MCF 10A (cell line): ENCODE measurements at regions not wholly inside any gene's neighbourhood (a gene's known extent, or its start where the extent isn't known, plus 50 kb on each side); places are given as distances from the start of the nearest gene placed in this dataset.
A peak's percentile ranks its signal among the peaks of the same experiment; 100 is the strongest.
"Not testable (repeated sequence)": the region's sequence is repeated elsewhere in the genome, so short reads cannot be mapped to it uniquely, and the experiment has no call there.

Experiments
- BruUV-seq: library from RNA; stranded (reverse); fragments of 400-500 nt; replicated peaks from 2 replicates; lab custom pipeline; 2021; lab: Mats Ljungman, UMichigan
- CTCF ChIA-PET: fragments of 300-600 bp; sonication (Branson Sonifier 250); formaldehyde crosslinking; extraction: SDS; loops from one replicate; lab custom pipeline; 2021; ENCODE audit warnings: antibody characterized with exemption, inconsistent platforms; lab: Yijun Ruan, JAX
- POLR2A ChIA-PET: fragments of 300-600, 350-650 bp; sonication (Branson Sonifier 250); formaldehyde crosslinking; extraction: SDS; loops from one replicate; lab custom pipeline; 2020; ENCODE audit warnings: antibody characterized with exemption, inconsistent platforms; lab: Yijun Ruan, JAX
- DNase-seq: peaks from one replicate; pipeline ENCODE4 v3.0.0-alpha.2; 2018; ENCODE audit not compliant: unreplicated experiment
- H3K27ac Mint-ChIP-seq: one replicate; pipeline ENCODE4 v1.8.0; 2022; ENCODE audit warnings: mild to moderate bottlenecking, low read depth, mixed read lengths; ENCODE audit not compliant: unreplicated experiment
- H3K27me3 Mint-ChIP-seq: one replicate; pipeline ENCODE4 v1.8.0; 2022; ENCODE audit warnings: mixed read lengths; ENCODE audit not compliant: insufficient read depth, unreplicated experiment
- H3K36me3 Mint-ChIP-seq: one replicate; pipeline ENCODE4 v1.8.0; 2022; ENCODE audit warnings: mild to moderate bottlenecking, moderate library complexity, mixed read lengths; ENCODE audit not compliant: insufficient read depth, unreplicated experiment
- H3K4me1 Mint-ChIP-seq: one replicate; pipeline ENCODE4 v1.8.0; 2022; ENCODE audit warnings: mixed read lengths; ENCODE audit not compliant: insufficient read depth, unreplicated experiment
- H3K4me3 Mint-ChIP-seq: one replicate; pipeline ENCODE4 v1.8.0; 2022; ENCODE audit warnings: mild to moderate bottlenecking, moderate library complexity, mixed read lengths; ENCODE audit not compliant: unreplicated experiment
- H3K9me3 Mint-ChIP-seq: one replicate; pipeline ENCODE4 v1.8.0; 2022; ENCODE audit warnings: mixed read lengths; ENCODE audit not compliant: unreplicated experiment
- CTCF ChIP-seq: fragments of 200-600 bp; IDR thresholded peaks from one replicate; pipeline ENCODE4 v1.8.0; 2022; ENCODE audit warnings: antibody characterized with exemption, mild to moderate bottlenecking; ENCODE audit not compliant: unreplicated experiment
- intact Hi-C: fragments of 100-400 bp; cut with micrococcal nuclease; formaldehyde crosslinking; loops from 2 replicates; pipeline ENCODE4 v1.14.1; 2022

GRCh38 chr6:92682516-92683398 lies 736.6 kb downstream of the EPHA7 start:
- intact Hi-C loops, result no loop called here
- Mint-ChIP-seq H3K27ac (no peak overlapping the region), H3K36me3 (no peaks in the 10 kb centered on the region), H3K4me1 (no peaks in the 10 kb centered on the region), H3K9me3 (no peaks in the 10 kb centered on the region), H3K27me3 (peaks cover 7% of the 10 kb centered on the region), H3K4me3 (peak overlapping the region; percentile 21)
- no peak for TF ChIP-seq CTCF
- no peak for DNase-seq
- ChIA-PET CTCF (interaction anchor here (0.5 kb wide), 1 partner anchor 583 kb away, joined by 3 read pairs; no protein-coding TSS in a partner anchor), POLR2A (no interaction called here)
- BruUV-seq, result no TSS peak

- no TSS peak for BruUV-seq
- no peaks in the 10 kb centered on the region for H3K9me3 Mint-ChIP-seq
- CTCF ChIA-PET, result no interaction called here
- no peak for DNase-seq
- no peaks in the 10 kb centered on the region for H3K4me1 Mint-ChIP-seq
- POLR2A ChIA-PET, result no interaction called here
- no peaks in the 10 kb centered on the region for H3K27me3 Mint-ChIP-seq
- TF ChIP-seq CTCF, result no peak
- no peak overlapping the region for H3K27ac Mint-ChIP-seq
- no peaks in the 10 kb centered on the region for H3K36me3 Mint-ChIP-seq
- intact Hi-C loops, result no loop called here
- H3K4me3 Mint-ChIP-seq, result no peak overlapping the region
These were observed 738.0 kb downstream of the EPHA7 start for GRCh38 chr6:92681401-92681800.

GRCh38 chr6:92671462-92671861 lies 747.9 kb downstream of the EPHA7 start:
- H3K9me3 Mint-ChIP-seq, H3K36me3 Mint-ChIP-seq, H3K4me1 Mint-ChIP-seq, intact Hi-C loops, H3K4me3 Mint-ChIP-seq, H3K27me3 Mint-ChIP-seq, BruUV-seq, CTCF ChIA-PET: not testable (repeated sequence)
- POLR2A ChIA-PET, result interaction anchor here (0.6 kb wide), 1 partner anchor 733 kb away, joined by 4 read pairs; no protein-coding TSS in a partner anchor
- peak overlapping the region; percentile 39 for H3K27ac Mint-ChIP-seq
- DNase-seq, result peak; percentile 67

- no peak for DNase-seq
- no peak overlapping the region for H3K27ac Mint-ChIP-seq
- no peaks in the 10 kb centered on the region for H3K9me3 Mint-ChIP-seq
- ChIA-PET CTCF (no interaction called here), POLR2A (no interaction called here)
- peaks cover 8% of the 10 kb centered on the region for H3K27me3 Mint-ChIP-seq
- H3K36me3 Mint-ChIP-seq, result no peaks in the 10 kb centered on the region
- intact Hi-C loops, result no loop called here
- H3K4me3 Mint-ChIP-seq, result peak overlapping the region; percentile 25
- peaks cover 8% of the 10 kb centered on the region for H3K4me1 Mint-ChIP-seq
- TF ChIP-seq CTCF, result no peak
- BruUV-seq, result no TSS peak
These were observed 751.5 kb downstream of the EPHA7 start for GRCh38 chr6:92667843-92668242.
